Activated CD4-positive, alpha-beta T cell treated with anti-CD3 and anti-CD28 coated beads, Interleukin-2, amount 50 U/mL, for 4 hours (primary cell): ENCODE measurements at regions not wholly inside any gene's neighbourhood (a gene's known extent, or its start where the extent isn't known, plus 50 kb on each side); places are given as distances from the start of the nearest gene placed in this dataset.

Experiments
- DNase-seq, 2 experiments: peaks; one replicate each; pipeline ENCODE4 v3.0.0-alpha.2; 2020

DNA sequence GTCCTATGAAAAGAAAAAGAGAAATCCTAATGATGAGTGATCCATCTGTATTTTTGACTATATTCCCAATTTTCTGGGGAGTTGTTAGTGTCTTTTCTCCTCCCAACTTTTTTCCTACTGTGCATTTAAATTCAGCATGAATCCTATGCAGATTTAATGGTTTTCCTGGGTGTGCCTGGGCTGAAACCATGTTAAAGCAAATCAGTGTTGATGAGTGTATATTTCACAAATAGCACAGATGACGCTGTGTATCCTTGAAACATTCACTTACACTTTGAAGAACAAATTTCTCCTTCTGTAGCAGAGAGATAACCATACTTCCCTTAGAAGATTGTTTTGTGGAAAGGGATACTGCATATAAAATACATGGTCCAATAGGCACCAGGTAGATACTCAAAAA is 114.3 kb downstream of the TRIB2 start:
- no peak for DNase-seq

DNA sequence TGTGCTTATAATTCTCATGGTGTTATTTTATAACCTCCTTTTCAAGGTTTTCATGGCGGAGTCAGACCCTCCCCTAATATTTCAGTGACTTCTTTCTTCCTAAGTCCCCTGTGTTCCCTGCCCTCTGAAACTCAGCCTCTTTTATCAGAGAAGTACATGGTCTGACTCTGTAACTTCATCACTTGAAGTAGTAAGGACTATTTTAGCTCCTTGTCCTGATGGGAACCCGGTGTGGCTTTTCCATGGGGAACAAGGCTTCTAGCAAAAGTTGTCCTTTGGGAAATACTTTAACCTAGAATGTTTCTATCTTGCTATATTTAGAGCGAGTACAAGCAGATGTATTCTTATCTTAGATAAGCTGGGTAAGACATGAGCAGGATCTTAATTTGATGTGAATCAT is 117.5 kb downstream of the TRIB2 start:
- DNase-seq, result no peak

DNA sequence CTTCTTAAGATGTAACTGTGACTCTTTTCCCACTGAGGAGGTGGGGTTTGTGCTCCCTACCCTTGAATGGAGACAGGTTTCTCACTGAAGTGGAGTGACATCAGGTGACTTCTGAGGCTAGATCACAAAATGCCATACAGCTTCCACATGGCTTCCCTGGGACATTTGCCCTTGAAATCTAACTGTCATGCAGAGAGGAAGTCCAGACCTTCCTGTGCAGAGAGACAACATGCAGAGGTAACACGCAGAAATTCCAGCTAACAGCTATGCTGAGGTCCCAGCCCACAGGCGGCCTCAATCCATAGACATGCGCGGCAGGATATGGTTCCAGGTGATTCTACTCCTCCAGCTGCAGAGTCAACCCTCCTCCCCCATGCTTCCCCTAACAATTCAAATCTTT is 119.0 kb downstream of the TRIB2 start:
- DNase-seq, result no peak

DNA sequence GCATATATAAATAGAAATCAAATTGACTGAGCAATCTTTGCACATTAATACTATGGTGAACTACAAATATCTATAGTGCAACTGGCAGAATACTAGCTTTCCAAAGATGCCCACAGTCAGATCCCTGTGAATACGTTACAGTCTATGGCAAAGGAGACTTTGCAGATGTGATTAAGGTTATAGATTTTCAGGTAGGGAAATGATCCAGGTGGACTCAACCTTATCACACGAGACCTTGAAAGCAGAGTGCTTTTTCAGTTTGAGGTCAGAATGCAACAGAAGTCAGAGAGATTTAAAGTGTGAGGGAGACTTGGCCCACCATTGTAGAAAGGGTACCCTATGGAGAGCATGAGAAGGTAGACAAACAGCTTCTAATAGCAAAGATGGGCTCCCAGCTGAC is 122.6 kb downstream of the TRIB2 start:
- no peak for DNase-seq

DNA sequence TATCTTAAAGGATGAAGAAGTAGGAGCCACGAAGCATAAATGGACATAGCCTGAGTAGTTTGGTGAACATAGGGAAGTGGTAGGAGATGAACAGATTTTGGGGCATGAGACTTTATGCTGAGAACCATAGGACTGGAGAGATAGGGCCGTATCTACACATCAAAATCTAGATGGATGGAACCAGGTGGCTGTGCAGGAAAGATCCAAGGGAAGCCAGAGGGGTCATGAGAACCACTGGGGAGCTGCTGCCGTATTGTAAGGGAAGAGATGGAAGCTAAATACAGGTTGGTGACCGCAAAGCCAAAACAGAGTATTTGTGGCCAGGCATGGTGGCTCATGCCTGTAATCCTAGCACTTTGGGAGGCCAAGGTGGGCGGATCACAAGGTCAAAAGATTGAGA is 124.3 kb downstream of the TRIB2 start:
- DNase-seq, result no peak

DNA sequence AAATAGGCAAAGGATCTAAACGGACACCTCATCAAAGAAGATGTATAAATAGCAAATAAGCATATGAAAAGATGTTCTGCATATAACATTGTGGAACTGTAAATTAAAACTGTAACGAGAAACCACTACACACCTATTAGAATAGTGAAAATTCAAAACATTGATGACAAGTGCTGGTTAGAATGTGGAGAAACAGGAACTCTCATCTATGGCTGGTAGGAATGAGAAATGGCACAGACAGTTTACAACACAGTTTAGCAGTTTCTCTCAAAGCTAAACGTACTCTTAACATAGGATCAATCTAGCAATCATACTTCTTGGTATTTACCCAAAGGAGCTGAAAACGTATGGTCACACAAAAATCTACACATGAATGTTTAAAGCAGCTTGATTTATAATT is 126.2 kb downstream of the TRIB2 start:
- DNase-seq, result no peak

DNA sequence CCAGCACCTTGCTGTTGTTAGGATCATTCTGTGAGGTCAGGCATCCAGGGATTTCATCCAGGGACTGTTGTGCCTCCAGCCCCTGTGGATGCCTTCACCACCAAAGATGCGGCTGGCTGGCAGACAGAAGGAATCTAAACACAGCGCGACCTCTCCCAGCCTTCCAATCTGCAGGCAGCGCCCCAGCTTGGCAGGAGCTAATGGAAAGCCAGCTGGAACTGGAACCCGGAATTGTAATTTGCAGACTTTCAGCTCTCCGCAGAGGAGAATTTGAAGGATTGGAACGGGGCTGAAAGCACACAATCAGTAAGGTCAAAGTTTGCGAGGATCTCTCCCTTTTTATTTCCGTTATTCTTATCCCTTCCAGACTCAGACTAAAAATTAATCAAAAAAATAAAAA is 127.8 kb downstream of the TRIB2 start:
- no peak for DNase-seq

DNA sequence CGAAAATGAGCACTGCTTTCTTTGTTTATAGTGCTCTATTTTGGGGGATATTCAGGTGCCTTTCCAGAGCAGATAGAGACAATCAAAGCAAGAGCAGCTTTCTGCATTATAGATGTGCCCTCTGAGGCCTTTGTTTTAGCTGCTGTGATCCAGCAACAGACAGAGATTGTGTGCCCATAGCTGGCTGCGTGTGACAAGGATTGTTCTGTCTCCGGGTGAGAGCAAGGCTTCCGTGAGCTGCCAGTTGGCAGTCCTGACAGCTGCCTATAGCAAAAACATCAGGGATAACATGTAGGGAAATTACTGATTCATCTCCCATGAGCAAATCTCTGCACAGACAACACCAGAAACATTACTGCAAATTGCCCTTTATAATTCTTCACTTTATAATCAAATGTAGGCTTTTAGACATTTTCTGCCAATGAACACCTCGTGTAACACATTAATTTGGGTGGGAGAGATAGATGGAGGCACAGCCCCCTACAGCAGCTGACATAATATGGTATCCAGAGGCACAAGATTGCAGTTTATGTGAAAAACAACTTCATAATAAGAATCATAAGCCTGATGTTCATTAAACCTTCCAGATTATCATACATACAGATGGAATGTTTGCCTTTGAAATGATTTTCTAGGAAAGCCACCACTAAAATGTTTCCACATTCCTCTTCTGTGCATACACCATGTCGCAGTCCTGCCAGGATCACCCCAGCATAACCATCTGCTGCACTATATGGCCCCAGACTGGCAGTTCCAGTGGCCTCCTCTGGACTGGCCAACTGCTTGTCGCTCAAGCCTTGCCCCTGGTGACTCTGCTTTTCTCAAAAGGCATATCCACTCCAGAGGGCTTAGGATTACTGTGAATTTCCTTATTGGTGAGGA is 131.2 kb downstream of the TRIB2 start:
- DNase-seq, result no peak

DNA sequence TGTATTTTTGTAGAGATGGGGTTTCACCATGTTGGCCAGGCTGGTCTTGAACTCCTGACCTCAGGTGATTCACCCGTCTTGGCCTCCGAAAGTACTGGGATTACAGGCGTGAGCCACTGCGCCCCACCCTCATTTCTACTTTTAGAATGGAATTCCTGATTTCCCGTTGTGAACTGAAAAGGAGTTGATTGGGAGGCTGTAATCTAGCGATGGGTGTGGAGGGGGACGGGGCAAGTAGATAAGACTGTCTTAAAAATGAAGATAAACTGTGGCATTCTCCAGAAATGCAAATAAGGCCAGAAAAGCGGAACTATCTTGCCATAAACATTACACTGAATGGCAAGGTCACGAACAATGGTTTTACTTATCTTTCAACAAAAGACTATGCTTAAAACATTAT is 135.4 kb downstream of the TRIB2 start:
- DNase-seq, result no peak

DNA sequence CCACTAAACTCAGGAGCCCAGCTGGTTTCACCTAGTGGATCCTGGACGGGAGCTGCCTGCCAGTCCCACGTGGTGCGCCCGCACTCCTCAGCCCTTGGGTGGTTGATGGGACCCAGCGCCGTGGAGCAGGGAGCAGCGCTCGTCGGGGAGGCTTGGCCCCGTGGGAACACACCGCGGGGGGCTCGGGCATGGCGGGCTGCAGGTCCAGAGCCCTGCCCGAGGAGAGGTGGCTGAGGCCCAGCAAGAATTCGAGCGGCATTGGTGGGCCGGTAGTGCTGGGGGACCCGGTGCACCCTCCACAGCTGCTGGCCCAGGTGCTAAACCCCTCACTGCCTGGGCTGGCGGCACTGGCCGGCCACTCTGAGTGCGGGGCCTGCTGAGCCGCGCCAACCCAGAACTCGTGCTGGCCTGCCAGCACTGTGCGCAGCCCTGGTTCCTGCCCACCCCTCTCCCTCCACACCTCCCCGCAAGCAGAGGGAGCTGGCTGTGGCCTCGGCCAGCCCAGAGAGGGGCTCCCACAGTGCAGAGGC is 137.3 kb downstream of the TRIB2 start:
- no peak for DNase-seq

DNA sequence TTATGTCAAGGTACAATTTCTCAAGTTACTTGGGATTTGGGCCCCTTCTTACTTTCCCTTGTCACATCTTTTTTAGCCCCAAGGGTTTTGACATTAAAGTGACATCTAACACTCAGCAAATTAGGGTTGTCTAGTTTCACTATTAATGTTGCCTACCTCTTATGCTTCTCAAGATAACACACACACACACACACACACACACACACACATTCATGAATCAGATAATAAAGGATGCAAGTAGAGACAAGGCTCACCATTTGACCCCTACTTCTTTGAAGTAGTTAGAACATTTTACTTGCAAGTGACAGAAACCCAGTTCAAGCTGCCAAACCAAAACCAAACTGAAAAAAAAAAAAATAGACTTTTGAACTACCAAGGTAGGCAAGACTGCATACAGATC is 138.8 kb downstream of the TRIB2 start:
- no peak for DNase-seq

DNA sequence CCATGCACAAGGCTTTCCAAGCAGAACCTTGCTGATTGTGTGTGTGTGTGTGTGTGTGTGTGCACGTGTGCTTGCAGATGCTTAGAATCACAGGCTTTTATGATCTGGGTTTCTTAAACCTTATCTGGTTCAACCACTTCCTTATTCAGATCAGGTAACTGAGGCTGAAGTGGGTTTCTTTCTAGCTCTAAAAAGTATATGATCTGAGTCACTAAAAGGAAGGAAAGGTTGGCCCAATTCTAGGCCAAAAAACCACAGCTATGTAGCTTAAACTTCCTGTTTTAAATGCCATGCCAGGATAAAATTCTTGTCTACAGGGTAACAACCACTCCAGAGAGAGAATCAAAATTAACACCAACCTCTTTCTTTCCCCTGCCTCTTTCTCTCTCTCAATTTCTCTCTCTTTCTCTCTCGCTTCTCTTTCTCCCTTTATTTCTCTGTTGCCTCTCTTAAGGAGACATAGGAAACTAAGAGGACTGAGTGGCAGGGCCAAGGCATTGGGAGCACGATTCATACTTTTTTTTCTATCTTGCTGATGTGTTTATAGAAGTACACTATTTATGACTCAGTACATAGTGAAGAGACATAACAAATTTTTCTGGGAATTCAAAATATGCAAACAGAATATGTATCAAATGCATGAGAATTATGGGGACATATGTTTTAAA is 140.3 kb downstream of the TRIB2 start:
- DNase-seq, result peak in 1 of 2 experiments; percentile 5

DNA sequence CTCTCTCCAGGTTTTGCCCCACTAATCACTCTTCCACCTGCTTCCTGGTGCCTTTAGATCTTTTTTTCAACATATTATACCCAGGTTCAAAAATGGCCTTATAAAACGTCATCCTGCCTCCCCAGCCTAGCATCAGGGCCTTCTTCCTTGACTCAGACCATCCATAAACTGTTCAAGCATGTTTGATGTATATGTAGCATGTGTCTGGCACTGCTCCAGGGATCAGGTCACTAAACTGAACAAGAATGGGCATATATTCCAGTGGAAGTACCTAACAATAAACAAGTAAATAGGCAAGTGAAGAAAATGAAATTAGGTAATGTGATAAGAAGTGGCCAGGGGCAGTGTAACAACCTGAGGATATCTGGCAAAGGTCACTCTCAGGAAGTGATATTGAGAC is 141.2 kb downstream of the TRIB2 start:
- DNase-seq, result no peak

DNA sequence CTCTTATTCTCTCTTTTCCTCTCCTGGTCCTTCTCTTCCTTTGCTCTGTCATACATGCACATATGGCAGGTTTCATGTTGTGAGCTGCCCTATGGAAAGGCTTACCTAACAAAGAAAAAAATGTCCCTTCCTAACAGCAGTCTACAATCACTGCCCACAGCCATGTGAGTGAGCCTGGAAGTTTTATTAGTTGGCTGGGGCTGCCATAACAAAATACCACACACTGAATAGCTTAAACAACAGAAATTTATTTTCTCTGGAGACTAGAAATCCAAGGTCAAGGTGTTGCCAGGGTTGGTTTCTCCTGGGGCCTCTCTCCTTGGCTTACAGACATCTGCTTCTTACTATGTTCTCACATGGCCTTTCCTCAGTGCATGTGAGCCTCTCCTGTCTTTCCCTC is 142.1 kb downstream of the TRIB2 start:
- DNase-seq, result no peak

DNA sequence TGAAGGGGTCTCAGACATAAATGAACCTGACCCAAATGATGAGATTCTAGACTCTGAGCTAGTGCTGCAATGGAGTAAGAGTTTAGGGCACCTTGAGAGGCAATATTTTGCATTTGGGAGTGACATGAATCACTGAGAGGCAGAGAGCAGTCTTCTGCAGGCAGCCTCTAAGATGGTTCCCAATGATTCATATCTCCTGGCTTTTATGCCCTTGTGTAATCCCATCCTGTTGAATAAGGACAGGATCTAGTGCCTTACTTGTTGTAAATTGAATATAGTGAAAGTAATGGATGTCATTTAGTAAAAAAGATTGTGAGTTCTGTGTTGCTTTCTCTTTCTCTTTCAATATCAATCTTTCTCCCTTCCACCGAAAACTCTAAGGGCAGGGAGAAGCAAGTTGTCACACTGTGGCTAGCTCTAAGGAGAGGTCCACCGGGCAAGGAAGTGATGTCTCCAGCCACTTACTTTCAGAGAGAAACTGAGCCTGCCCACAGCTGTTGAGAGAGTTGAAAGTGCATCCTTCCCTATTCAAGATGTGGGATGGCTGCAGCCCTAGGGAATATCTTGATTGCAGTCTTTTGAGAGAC is 144.7 kb downstream of the TRIB2 start:
- DNase-seq, result no peak

DNA sequence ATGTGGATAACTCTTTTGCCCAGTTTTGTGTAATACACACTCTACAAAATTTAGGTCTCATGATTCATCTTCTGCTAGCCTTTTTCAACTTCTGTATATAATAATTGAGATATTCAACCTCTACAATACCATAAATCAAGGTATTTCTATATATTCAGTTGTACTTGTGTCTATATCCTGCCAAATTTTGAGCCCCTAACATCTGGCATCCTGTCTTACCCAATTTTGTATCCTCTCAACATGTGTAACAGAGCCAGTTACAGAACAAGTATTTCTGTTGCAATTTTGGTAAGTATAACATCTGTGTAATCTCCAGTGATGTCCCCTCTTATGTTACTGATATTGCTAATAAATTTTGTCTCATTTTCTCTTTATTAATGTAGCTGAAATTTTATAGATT is 145.8 kb downstream of the TRIB2 start:
- DNase-seq, result no peak

DNA sequence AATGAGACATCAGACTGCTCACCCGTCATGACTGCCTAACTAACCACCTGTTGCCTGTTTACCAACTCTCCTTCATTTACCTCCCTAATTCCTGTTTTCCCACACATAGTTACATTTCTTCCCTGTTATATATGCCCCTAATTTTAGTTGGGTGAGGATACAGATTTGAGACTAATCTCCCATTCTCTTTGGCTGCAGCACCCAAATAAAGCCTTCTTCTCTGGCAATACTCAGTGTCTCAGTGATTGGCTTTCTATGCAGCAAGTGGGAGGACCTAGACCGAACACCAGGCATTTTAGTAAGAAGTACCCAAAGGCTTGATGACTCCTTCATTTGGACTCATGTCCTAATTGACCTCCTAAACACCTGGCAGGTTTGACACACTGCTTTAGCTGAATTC is 147.2 kb downstream of the TRIB2 start:
- DNase-seq, result no peak

DNA sequence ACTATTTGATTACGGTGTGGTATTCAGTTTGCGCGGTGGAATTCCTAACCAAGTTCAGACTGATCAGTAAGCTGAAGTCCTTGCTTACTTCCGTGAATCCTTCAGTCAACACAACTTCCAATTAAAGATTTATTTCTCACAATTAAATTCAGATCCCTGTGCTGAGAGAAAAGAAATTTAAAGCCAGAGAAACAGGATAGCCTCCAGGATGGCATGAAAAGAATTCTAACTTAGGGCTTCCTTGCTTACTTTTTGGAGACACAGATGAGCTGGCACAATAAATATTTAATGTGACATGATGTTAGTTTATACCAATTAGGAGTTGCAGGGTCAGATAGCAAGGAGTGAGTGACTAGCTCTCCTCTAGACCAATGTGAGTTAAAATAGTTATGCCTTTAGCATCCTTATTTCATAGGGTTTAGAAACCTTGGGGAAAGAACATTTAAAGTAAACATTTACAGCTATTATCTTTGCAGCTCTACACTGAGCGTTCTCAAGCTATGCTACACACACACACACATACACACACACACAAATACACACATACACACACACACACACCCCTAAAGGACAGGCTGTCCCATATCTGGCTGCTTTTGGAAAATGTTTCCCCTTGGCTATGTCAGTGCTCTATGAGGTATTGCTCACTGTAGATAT is 151.0 kb downstream of the TRIB2 start:
- DNase-seq, result no peak

DNA sequence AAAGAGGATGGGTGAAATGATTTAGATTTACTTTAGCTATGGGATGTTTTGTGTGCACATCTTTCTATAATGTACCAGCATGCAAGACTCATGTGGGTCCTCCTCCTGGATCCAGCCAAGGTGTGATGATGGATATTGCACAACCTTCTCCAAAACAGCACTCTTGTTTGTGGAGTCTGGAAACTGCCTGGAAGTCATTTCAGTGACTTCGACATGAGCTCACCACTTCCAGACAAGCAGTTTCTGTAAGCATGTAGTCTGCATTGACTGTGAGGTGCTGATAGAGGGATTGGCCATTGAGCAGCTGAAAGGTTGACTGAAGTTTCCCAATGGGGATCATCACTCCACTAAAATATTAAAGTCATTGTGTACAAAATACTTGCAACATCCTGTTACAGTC is 154.0 kb downstream of the TRIB2 start:
- DNase-seq, result no peak

DNA sequence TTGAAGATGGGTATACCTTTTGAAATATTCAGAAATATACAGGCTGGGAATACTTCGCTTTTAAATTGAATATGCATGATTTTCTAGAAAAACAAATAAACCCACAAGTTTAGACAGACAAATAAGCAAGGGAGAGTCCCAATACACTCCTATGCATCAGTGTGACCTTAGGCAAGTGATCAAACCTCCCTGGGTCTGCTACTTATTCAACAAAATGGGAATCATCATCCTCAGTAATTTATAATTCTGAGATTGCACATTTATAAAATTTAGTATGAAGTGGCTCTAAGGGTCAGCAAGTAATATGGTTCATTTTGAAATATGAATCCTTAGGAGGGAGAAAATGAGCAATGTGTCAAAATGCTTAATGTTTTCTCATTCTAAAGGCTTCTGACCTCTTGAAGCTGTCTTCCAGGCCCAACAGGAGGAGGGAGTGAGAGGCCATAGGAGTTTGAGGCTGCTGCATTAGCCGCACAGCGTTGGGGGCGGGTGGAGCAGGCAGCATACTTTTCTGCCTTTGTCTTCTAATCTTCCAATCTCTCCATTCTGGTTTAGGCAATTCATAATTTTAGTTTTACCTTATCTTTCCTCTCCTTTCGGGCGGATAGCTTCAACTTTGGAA is 155.1 kb downstream of the TRIB2 start:
- DNase-seq, result no peak

DNA sequence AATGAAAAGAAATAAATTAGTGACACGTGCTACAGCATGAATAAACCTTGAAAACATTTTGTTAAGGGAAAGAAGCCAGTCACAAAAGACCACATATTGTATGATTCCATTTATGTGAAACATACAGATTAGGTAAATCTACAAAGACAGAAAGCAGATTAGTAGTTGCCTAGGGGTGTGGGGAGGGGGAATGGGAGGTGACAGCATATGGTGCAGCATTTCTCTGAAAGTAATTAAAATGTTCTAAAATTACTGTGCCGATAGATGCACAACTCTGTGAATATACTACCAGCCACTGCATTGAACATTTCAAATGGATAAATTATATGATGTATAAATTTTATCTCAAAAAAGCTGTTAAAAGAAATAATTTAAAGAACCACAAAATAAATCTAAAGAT is 161.0 kb downstream of the TRIB2 start:
- no peak for DNase-seq

DNA sequence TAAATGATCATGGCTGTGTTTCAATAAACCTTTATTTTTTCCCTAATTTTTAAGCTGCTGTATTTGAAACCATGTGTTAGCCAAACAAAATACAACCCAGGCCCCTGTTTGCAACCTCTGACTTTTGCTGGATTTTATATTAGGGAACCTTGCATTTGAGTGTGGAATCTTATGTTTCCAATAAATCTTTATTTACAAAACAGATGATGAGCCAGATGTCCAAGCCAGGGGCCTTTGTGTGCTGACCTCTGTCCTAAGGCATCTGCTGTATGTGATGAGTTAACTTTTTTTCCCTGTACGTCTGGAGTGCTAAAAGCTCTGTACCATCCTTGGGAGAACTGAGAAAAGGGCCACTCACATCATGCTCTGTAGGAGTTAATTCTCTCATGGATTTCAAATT is 162.9 kb downstream of the TRIB2 start:
- DNase-seq, result no peak

DNA sequence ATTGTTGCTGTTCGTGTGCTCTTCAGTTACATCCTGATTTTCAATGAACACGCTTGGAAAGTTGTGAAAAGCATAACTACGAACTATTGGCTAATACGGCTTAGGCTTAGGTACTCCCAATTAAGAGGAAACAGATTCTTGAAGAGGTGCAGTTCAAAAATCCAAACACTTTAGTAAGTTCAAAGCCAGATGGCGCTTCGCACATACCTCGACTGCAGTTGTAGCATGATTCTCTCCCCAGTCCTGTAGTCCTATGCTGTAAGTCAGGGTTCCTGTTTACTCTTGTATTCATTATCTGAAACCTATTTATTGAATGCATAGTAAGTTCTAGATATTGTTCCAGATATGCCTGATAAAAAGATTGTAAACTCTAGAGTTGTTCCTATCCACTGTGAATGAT is 165.2 kb downstream of the TRIB2 start:
- DNase-seq, result no peak
